Fibroblast of lung (primary cell): ENCODE measurements at regions not wholly inside any gene's neighbourhood (a gene's known extent, or its start where the extent isn't known, plus 50 kb on each side); places are given as distances from the start of the nearest gene placed in this dataset.

ENCODE experiments used
- EZH2 ChIP-seq: IDR thresholded peaks from 2 replicates; pipeline ENCODE4 v1.5.1; 2012; ENCODE audit warnings: low read length, control low read depth, mild to moderate bottlenecking; ENCODE audit errors: missing control alignments
- TF ChIP-seq, protein P1 (sequence below), 2 donors: IDR thresholded peaks in 1 of 2; conservative IDR thresholded peaks in 1 of 2; 1 replicate in 1 of 2; 2 replicates in 1 of 2; pipeline ENCODE4 v1.5.1; 2011 to 2012; ENCODE audit warnings: low read length in 2 of 2, control low read depth in 1 of 2, inconsistent platforms in 1 of 2, low read depth in 1 of 2, mild to moderate bottlenecking in 1 of 2

DNA sequence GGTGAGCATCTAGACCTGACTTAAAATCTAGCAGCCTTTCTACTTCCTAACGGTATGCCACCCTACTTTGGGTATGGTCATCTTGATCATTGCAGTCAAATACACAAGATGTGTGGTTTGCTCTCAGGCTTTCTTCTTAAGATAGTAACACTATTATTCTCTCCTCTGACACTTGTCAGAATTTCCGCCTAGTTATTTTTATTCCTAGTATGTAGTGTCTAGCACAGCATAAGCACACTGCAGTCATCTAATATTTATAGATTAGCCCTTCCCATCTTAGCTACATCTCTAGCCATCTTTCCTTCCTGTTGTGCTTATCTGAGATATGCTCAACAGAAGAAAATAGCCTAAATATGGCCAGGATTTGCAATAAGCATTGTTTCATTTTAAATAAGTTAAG lies 180.1 kb downstream of the C12orf50 start:
- TF ChIP-seq, protein P1, sequence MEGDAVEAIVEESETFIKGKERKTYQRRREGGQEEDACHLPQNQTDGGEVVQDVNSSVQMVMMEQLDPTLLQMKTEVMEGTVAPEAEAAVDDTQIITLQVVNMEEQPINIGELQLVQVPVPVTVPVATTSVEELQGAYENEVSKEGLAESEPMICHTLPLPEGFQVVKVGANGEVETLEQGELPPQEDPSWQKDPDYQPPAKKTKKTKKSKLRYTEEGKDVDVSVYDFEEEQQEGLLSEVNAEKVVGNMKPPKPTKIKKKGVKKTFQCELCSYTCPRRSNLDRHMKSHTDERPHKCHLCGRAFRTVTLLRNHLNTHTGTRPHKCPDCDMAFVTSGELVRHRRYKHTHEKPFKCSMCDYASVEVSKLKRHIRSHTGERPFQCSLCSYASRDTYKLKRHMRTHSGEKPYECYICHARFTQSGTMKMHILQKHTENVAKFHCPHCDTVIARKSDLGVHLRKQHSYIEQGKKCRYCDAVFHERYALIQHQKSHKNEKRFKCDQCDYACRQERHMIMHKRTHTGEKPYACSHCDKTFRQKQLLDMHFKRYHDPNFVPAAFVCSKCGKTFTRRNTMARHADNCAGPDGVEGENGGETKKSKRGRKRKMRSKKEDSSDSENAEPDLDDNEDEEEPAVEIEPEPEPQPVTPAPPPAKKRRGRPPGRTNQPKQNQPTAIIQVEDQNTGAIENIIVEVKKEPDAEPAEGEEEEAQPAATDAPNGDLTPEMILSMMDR (conservative IDR thresholded peaks at IDR 0.05 in 1 of 2, IDR thresholded peaks at IDR 0.05 in 1 of 2; ENCODE audit: low read depth in 1 of 2, low read length in 2 of 2) = no peak
- no peak for TF ChIP-seq EZH2
